ENCODE measurements at regions not wholly inside any gene's neighbourhood (a gene's known extent, or its start where the extent isn't known, plus 50 kb on each side); places are given as distances from the start of the nearest gene placed in this dataset.

GRCh38 chr1:204819495-204819894, 51.2 kb upstream of the NFASC start:
- TF ChIP-seq CTCF (IDR thresholded peaks at IDR 0.05; ENCODE audit: low read depth, low read length) = no peak
- no peak overlapping the region for H3K4me3 ChIP-seq (ENCODE audit: low read depth, low read length)

Data from WI38 (cell line).